ENCODE measurements at regions not wholly inside any gene's neighbourhood (a gene's known extent, or its start where the extent isn't known, plus 50 kb on each side); places are given as distances from the start of the nearest gene placed in this dataset.

DNA sequence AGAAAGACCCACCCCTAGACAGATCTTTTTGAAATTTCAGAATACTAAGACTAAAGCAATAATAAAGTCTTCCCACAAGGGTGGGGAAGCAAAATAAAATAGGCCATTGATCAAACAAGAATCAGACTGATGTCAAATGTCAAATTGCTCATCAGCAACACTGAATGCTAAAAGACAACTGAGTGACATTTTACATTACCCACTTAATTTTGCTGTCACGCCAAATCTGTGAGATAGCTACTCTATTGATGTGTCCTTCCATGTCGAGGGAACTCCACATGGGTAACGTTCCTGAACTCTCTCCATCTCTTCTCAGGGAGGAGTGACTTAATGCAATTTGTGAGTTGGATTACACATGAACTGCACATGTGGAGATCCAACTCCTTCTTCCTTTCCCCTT lies 271.7 kb upstream of the CAMK1G start:
- Histone ChIP-seq H3K36me3 (ENCODE audit: control insufficient read depth, insufficient read depth, low read length) (no peaks in the 10 kb centered on the region), H3K27me3 (replicated peaks; ENCODE audit: control insufficient read depth, insufficient read depth, low read length) (peaks cover 1% of the 10 kb centered on the region; the same call in 1 of the 2 replicates), H3K4me1 (no peaks in the 10 kb centered on the region), H3K9me3 (no peaks in the 10 kb centered on the region), H3K4me3 (ENCODE audit: low read depth, low read length) (no peak overlapping the region)
- CTCF ChIA-PET, result no interaction called here
- Mint-ChIP-seq H3K27me3 (ENCODE audit: insufficient read depth, unreplicated experiment) (peaks cover 9% of the 10 kb centered on the region), H3K4me1 (ENCODE audit: low read depth, unreplicated experiment) (no peaks in the 10 kb centered on the region), H3K27ac (ENCODE audit: unreplicated experiment) (no peak overlapping the region), H3K36me3 (ENCODE audit: insufficient read depth, unreplicated experiment) (no peaks in the 10 kb centered on the region), H3K4me3 (ENCODE audit: unreplicated experiment) (no peak overlapping the region), H3K9me3 (ENCODE audit: unreplicated experiment) (peaks cover 7% of the 10 kb centered on the region)
- no TSS peak for BruUV-seq (replicated peaks)
- intact Hi-C loops (cut with micrococcal nuclease; ENCODE audit: unreplicated experiment), result no loop called here
- TF ChIP-seq, protein P1, sequence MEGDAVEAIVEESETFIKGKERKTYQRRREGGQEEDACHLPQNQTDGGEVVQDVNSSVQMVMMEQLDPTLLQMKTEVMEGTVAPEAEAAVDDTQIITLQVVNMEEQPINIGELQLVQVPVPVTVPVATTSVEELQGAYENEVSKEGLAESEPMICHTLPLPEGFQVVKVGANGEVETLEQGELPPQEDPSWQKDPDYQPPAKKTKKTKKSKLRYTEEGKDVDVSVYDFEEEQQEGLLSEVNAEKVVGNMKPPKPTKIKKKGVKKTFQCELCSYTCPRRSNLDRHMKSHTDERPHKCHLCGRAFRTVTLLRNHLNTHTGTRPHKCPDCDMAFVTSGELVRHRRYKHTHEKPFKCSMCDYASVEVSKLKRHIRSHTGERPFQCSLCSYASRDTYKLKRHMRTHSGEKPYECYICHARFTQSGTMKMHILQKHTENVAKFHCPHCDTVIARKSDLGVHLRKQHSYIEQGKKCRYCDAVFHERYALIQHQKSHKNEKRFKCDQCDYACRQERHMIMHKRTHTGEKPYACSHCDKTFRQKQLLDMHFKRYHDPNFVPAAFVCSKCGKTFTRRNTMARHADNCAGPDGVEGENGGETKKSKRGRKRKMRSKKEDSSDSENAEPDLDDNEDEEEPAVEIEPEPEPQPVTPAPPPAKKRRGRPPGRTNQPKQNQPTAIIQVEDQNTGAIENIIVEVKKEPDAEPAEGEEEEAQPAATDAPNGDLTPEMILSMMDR (IDR thresholded peaks at IDR 0.05; ENCODE audit: insufficient read depth in 1 of 2, low read depth in 1 of 2, low read length in 1 of 2, severe bottlenecking in 1 of 2, unreplicated experiment in 1 of 2), result no peak
- POLR2A ChIA-PET, result no interaction called here
- DNase-seq, result no peak

DNA sequence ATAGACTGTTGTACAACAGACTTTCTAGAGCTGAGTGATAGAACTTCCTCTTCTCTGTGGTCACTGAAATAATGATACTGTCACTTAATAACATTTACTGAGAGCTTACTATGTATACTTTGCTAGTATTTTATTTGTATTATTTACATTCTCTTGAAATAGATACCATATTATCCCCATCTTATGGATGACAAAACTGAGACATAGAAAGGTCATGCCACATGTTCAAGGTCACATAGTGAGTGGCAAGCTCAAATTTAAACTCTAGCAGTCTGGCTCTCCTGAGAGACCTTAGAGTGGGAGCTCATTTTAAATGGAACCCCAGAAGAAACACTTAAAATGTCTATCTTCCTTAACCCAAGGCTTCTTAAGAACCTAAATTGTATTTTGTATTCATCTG lies 266.6 kb upstream of the CAMK1G start:
- POLR2A ChIA-PET, result no interaction called here
- Histone ChIP-seq H3K27me3 (replicated peaks; ENCODE audit: control insufficient read depth, insufficient read depth, low read length) (no peaks in the 10 kb centered on the region), H3K4me1 (no peaks in the 10 kb centered on the region), H3K4me3 (ENCODE audit: low read depth, low read length) (no peak overlapping the region), H3K9me3 (no peaks in the 10 kb centered on the region), H3K36me3 (ENCODE audit: control insufficient read depth, insufficient read depth, low read length) (no peaks in the 10 kb centered on the region)
- TF ChIP-seq, protein P1 (IDR thresholded peaks at IDR 0.05; ENCODE audit: insufficient read depth in 1 of 2, low read depth in 1 of 2, low read length in 1 of 2, severe bottlenecking in 1 of 2, unreplicated experiment in 1 of 2), result no peak
- Mint-ChIP-seq H3K4me3 (ENCODE audit: unreplicated experiment) (no peak overlapping the region), H3K4me1 (ENCODE audit: low read depth, unreplicated experiment) (no peaks in the 10 kb centered on the region), H3K36me3 (ENCODE audit: insufficient read depth, unreplicated experiment) (no peaks in the 10 kb centered on the region), H3K27ac (ENCODE audit: unreplicated experiment) (no peak overlapping the region), H3K27me3 (ENCODE audit: insufficient read depth, unreplicated experiment) (peaks cover 4% of the 10 kb centered on the region), H3K9me3 (ENCODE audit: unreplicated experiment) (peaks cover 7% of the 10 kb centered on the region)
- intact Hi-C loops (cut with micrococcal nuclease; ENCODE audit: unreplicated experiment), result no loop called here
- DNase-seq, result no peak
- CTCF ChIA-PET, result no interaction called here
- BruUV-seq (replicated peaks), result no TSS peak

DNA sequence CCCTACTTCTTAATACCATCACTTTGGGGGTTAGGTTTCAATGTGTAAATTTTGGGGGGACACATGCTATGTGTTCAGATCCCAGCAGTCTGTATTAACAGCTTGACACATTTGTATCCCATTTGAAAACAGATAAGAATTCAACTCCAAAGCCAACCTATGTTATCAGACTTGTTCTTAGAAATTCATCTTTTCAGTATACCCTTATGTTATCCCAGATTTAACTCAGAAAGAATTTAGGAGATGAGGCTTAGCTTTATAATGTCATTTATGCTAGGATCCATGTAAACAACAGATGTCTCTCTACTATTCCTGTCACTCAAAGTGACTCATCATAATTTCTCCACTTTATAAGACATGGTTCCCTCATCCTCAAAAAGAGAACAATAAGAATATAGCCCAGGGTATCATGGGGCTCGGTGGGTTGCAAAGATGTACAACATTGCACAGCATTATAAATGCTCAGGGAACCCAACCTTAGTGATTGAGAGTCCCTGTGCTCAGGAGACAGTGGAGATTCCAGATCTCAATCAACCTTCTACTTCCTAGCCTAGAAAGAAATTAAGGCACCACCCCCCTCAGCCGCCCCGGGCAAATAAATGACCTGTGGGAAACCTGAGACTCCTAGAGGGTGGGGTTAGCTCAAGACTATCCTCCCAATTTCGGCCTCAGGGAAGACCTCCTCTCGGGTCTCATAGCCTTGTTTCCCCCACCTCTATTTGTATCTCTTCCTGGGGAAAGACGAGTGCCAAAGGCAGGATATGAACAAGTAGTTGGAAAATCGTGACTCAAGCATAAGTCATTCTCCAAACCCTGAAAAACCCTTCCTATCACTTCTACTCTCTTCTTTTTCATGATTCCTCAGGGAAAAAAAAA lies 265.1 kb upstream of the CAMK1G start:
- Mint-ChIP-seq H3K4me3 (ENCODE audit: unreplicated experiment) (no peak overlapping the region), H3K27ac (ENCODE audit: unreplicated experiment) (no peak overlapping the region), H3K27me3 (ENCODE audit: insufficient read depth, unreplicated experiment) (peaks cover 4% of the 10 kb centered on the region), H3K36me3 (ENCODE audit: insufficient read depth, unreplicated experiment) (no peaks in the 10 kb centered on the region), H3K4me1 (ENCODE audit: low read depth, unreplicated experiment) (no peaks in the 10 kb centered on the region), H3K9me3 (ENCODE audit: unreplicated experiment) (peaks cover 7% of the 10 kb centered on the region)
- intact Hi-C loops (cut with micrococcal nuclease; ENCODE audit: unreplicated experiment), result no loop called here
- no peak overlapping the region for H3K4me3 ChIP-seq (ENCODE audit: low read depth, low read length)
- CTCF ChIA-PET, result no interaction called here
- no peaks in the 10 kb centered on the region for H3K9me3 ChIP-seq
- POLR2A ChIA-PET, result no interaction called here
- no peaks in the 10 kb centered on the region for H3K4me1 ChIP-seq
- no peaks in the 10 kb centered on the region for H3K27me3 ChIP-seq (replicated peaks; ENCODE audit: control insufficient read depth, insufficient read depth, low read length)
- no TSS peak for BruUV-seq (replicated peaks)
- TF ChIP-seq, protein P1 (IDR thresholded peaks at IDR 0.05; ENCODE audit: insufficient read depth in 1 of 2, low read depth in 1 of 2, low read length in 1 of 2, severe bottlenecking in 1 of 2, unreplicated experiment in 1 of 2), result no peak
- H3K36me3 ChIP-seq (ENCODE audit: control insufficient read depth, insufficient read depth, low read length), result no peaks in the 10 kb centered on the region
- DNase-seq, result no peak

Measured in Caco-2 (cell line).